Upper lobe of left lung (tissue), 4 donors: ENCODE measurements at regions not wholly inside any gene's neighbourhood (a gene's known extent, or its start where the extent isn't known, plus 50 kb on each side); places are given as distances from the start of the nearest gene placed in this dataset.

Experiments used
- POLR2AphosphoS5 ChIP-seq, 2 donors: sonication (generic); formaldehyde crosslinking; IDR thresholded peaks; one replicate each; pipeline ENCODE4 v1.5.1; 2017; ENCODE audit warnings: antibody characterized with exemption in 2 of 2
- TF ChIP-seq, protein P1 (sequence below), 6 experiments: fragments of 450-650 bp in 4 of 6; fragments of 200-600 bp in 2 of 6; sonication (generic) in 2 of 6; IDR thresholded peaks; one replicate each; pipeline ENCODE4 v1.5.1; 2016 to 2019; ENCODE audit warnings: antibody characterized with exemption in 6 of 6

DNA sequence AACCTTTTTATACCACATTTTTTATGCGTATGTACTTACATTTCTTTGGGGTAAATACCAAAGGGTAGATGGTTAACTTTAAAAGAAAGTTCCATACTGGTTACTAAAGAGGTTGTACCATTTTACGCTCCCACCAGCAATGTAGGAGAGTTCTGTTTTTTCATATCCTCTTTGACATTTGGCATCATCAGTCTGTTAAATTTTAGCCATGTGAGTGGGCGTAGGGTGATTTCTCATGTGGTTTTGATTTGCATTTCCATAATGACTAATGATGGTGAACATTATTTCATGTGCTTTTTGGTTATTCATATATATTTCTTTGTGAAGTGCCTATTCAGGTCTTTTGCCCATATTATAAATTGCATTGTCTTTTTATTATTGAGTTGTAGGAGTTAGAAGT lies 194.2 kb downstream of the PRL start:
- TF ChIP-seq, protein P1, sequence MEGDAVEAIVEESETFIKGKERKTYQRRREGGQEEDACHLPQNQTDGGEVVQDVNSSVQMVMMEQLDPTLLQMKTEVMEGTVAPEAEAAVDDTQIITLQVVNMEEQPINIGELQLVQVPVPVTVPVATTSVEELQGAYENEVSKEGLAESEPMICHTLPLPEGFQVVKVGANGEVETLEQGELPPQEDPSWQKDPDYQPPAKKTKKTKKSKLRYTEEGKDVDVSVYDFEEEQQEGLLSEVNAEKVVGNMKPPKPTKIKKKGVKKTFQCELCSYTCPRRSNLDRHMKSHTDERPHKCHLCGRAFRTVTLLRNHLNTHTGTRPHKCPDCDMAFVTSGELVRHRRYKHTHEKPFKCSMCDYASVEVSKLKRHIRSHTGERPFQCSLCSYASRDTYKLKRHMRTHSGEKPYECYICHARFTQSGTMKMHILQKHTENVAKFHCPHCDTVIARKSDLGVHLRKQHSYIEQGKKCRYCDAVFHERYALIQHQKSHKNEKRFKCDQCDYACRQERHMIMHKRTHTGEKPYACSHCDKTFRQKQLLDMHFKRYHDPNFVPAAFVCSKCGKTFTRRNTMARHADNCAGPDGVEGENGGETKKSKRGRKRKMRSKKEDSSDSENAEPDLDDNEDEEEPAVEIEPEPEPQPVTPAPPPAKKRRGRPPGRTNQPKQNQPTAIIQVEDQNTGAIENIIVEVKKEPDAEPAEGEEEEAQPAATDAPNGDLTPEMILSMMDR (IDR thresholded peaks at IDR 0.05): no peak
- no peak for TF ChIP-seq POLR2AphosphoS5 (IDR thresholded peaks at IDR 0.05)
